IMR-90 (cell line): ENCODE measurements at regions not wholly inside any gene's neighbourhood (a gene's known extent, or its start where the extent isn't known, plus 50 kb on each side); places are given as distances from the start of the nearest gene placed in this dataset.

ENCODE experiments used
- BHLHE40 ChIP-seq: fragments of 150-350 bp; IDR thresholded peaks from 2 replicates; pipeline ENCODE4 v1.6.1; 2016; ENCODE audit warnings: mild to moderate bottlenecking, low read depth, low read length
- ELK1 ChIP-seq: fragments of 150-350 bp; IDR thresholded peaks from 2 replicates; pipeline ENCODE4 v1.6.1; 2016; ENCODE audit warnings: low read depth, mild to moderate bottlenecking, low read length, moderate library complexity, borderline replicate concordance
- MAFK ChIP-seq: IDR thresholded peaks from 2 replicates; pipeline ENCODE4 v1.6.1; 2012; ENCODE audit warnings: low read depth, low read length, improper control_type of control experiment
- POLR2A ChIP-seq: IDR thresholded peaks from 2 replicates; pipeline ENCODE4 v1.6.1; 2012; ENCODE audit warnings: mild to moderate bottlenecking, low read depth, low read length
- TF ChIP-seq, protein P1 (sequence below): conservative IDR thresholded peaks from 2 replicates; pipeline ENCODE4 v1.5.1; 2012; ENCODE audit warnings: mild to moderate bottlenecking, low read depth, low read length, improper control_type of control experiment
- TF ChIP-seq, protein P2 (sequence below): fragments of 150-350 bp; IDR thresholded peaks from 2 replicates; pipeline ENCODE4 v1.6.1; 2017; ENCODE audit warnings: mild to moderate bottlenecking, antibody characterized with exemption, low read length, low read depth

GRCh38 chr4:24003496-24003895, 113.6 kb upstream of the PPARGC1A start:
- TF ChIP-seq, protein P1, sequence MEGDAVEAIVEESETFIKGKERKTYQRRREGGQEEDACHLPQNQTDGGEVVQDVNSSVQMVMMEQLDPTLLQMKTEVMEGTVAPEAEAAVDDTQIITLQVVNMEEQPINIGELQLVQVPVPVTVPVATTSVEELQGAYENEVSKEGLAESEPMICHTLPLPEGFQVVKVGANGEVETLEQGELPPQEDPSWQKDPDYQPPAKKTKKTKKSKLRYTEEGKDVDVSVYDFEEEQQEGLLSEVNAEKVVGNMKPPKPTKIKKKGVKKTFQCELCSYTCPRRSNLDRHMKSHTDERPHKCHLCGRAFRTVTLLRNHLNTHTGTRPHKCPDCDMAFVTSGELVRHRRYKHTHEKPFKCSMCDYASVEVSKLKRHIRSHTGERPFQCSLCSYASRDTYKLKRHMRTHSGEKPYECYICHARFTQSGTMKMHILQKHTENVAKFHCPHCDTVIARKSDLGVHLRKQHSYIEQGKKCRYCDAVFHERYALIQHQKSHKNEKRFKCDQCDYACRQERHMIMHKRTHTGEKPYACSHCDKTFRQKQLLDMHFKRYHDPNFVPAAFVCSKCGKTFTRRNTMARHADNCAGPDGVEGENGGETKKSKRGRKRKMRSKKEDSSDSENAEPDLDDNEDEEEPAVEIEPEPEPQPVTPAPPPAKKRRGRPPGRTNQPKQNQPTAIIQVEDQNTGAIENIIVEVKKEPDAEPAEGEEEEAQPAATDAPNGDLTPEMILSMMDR: no peak
- TF ChIP-seq BHLHE40 (no peak), ELK1 (no peak), POLR2A (no peak), MAFK (no peak)
- TF ChIP-seq, protein P2, sequence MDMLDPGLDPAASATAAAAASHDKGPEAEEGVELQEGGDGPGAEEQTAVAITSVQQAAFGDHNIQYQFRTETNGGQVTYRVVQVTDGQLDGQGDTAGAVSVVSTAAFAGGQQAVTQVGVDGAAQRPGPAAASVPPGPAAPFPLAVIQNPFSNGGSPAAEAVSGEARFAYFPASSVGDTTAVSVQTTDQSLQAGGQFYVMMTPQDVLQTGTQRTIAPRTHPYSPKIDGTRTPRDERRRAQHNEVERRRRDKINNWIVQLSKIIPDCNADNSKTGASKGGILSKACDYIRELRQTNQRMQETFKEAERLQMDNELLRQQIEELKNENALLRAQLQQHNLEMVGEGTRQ: no peak
